22Rv1 (cell line): ENCODE measurements at regions not wholly inside any gene's neighbourhood (a gene's known extent, or its start where the extent isn't known, plus 50 kb on each side); places are given as distances from the start of the nearest gene placed in this dataset.
"Not testable (repeated sequence)": the region's sequence is repeated elsewhere in the genome, so short reads cannot be mapped to it uniquely, and the experiment has no call there.

Experiments
- CTCF ChIP-seq: fragments of 450-650 bp; IDR thresholded peaks from 2 replicates; pipeline ENCODE4 v1.5.1; 2017; ENCODE audit warnings: mild to moderate bottlenecking
- ZFX ChIP-seq: fragments of 450-650 bp; IDR thresholded peaks from 2 replicates; pipeline ENCODE4 v1.6.1; 2017; ENCODE audit warnings: antibody characterized with exemption, borderline replicate concordance

DNA sequence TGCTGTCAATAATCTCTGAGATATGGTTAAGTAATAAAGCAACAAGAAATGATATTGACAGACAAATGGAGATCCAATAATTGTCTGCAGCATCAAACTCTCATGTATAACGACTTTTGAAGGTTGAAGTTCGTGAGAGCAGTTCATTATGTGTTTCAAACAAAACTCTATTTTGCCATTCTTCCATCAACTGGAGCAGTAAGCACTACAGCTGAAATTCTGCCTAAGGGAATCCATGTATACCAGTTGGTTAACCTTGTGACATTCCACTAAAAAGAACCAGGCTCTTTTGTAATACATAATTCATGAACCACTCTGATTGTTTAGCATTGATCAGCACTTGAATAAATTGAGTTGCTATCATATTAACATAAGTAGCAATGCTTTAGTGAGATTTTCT, 311.6 kb downstream of the PCDH11X start:
- not testable (repeated sequence) for TF ChIP-seq CTCF, ZFX
